HEK293T (cell line): ENCODE measurements at regions not wholly inside any gene's neighbourhood (a gene's known extent, or its start where the extent isn't known, plus 50 kb on each side); places are given as distances from the start of the nearest gene placed in this dataset.
"Not testable (repeated sequence)": the region's sequence is repeated elsewhere in the genome, so short reads cannot be mapped to it uniquely, and the experiment has no call there.

Source experiments
- CTCF ChIA-PET: fragments of 350-600 bp; formaldehyde crosslinking; extraction: SDS; loops from one replicate; lab custom pipeline; 2021; ENCODE audit warnings: antibody characterized with exemption, inconsistent platforms; lab: Yijun Ruan, JAX
- POLR2A ChIA-PET: fragments of 350-600 bp; formaldehyde crosslinking; extraction: SDS; loops from one replicate; lab custom pipeline; 2020; ENCODE audit warnings: antibody characterized with exemption, inconsistent platforms; lab: Yijun Ruan, JAX
- DNase-seq: peaks from one replicate; pipeline ENCODE4 v3.0.0; 2012; ENCODE audit warnings: mixed read lengths; ENCODE audit errors: extremely low spot score
- ARNT ChIP-seq: fragments of 450-650 bp; IDR thresholded peaks from 2 replicates; pipeline ENCODE4 v1.6.1; 2017; ENCODE audit warnings: mild to moderate bottlenecking
- BHLHE40 ChIP-seq: fragments of 450-650 bp; IDR thresholded peaks from 2 replicates; pipeline ENCODE4 v1.6.1; 2016; ENCODE audit warnings: mild to moderate bottlenecking, moderate library complexity, borderline replicate concordance
- CTBP1 ChIP-seq: fragments of 450-650 bp; IDR thresholded peaks from 2 replicates; pipeline ENCODE4 v1.6.1; 2016; ENCODE audit warnings: borderline replicate concordance
- ELF4 ChIP-seq: fragments of 450-650 bp; IDR thresholded peaks from 2 replicates; pipeline ENCODE4 v1.6.1; 2017; ENCODE audit warnings: antibody characterized with exemption
- FOXA1 ChIP-seq: fragments of 450-650 bp; IDR thresholded peaks from 2 replicates; pipeline ENCODE4 v1.6.1; 2016; ENCODE audit warnings: mild to moderate bottlenecking
- FOXK2 ChIP-seq: fragments of 450-650 bp; IDR thresholded peaks from 2 replicates; pipeline ENCODE4 v1.6.1; 2016; ENCODE audit warnings: mild to moderate bottlenecking
- FOXM1 ChIP-seq: fragments of 450-650 bp; IDR thresholded peaks from 2 replicates; pipeline ENCODE4 v1.6.1; 2017; ENCODE audit warnings: mild to moderate bottlenecking, borderline replicate concordance
- HDGF ChIP-seq: fragments of 450-650 bp; IDR thresholded peaks from 2 replicates; pipeline ENCODE4 v1.6.1; 2017; ENCODE audit warnings: antibody characterized with exemption, borderline replicate concordance
- L3MBTL2 ChIP-seq: fragments of 450-650 bp; conservative IDR thresholded peaks from 2 replicates; pipeline ENCODE4 v1.6.1; 2016; ENCODE audit warnings: mild to moderate bottlenecking
- LEF1 ChIP-seq: fragments of 450-650 bp; IDR thresholded peaks from 2 replicates; pipeline ENCODE4 v1.6.1; 2017; ENCODE audit warnings: mild to moderate bottlenecking, borderline replicate concordance
- NFRKB ChIP-seq: fragments of 450-650 bp; IDR thresholded peaks from 2 replicates; pipeline ENCODE4 v1.6.1; 2016; ENCODE audit warnings: mild to moderate bottlenecking, moderate library complexity
- PKNOX1 ChIP-seq: fragments of 450-650 bp; IDR thresholded peaks from 2 replicates; pipeline ENCODE4 v1.6.1; 2016
- SP1 ChIP-seq: fragments of 450-650 bp; IDR thresholded peaks from 2 replicates; pipeline ENCODE4 v1.6.1; 2017
- SUZ12 ChIP-seq: fragments of 450-650 bp; IDR thresholded peaks from 2 replicates; pipeline ENCODE4 v1.6.1; 2016; ENCODE audit warnings: mild to moderate bottlenecking
- TARDBP ChIP-seq: fragments of 450-650 bp; IDR thresholded peaks from 2 replicates; pipeline ENCODE4 v1.6.1; 2016
- ZNF384 ChIP-seq: fragments of 450-650 bp; IDR thresholded peaks from 2 replicates; pipeline ENCODE4 v1.6.1; 2016

DNA sequence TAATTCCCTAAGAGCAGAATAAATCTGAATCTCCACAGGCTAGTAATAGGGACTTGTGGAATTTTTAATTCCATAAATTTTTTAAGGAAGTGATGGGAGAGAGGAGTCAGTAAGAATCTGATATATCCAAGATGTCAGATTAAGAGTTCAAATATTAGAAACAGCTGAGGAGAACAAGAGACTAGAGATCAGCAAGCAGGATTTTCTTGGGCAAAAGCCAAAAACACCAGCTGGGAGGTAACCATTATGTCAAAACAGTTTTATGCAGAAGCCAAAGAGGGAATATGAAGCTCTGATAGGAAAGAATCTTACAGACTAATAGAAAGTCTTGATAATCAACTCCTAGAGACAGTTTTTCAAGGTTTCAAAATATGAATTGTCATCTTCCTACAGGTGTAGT lies 72.2 kb upstream of the RBPJ start:
- ChIA-PET CTCF (no interaction called here), POLR2A (no interaction called here)
- no peak for DNase-seq
- TF ChIP-seq ELF4: no peak
- no peak for TF ChIP-seq FOXA1
- no peak for TF ChIP-seq TARDBP
- TF ChIP-seq SUZ12: no peak
- no peak for TF ChIP-seq NFRKB
- TF ChIP-seq PKNOX1: no peak

- TF ChIP-seq ELF4 (no peak), NFRKB (no peak), L3MBTL2 (no peak), TARDBP (no peak), ZNF384 (no peak)
- ChIA-PET POLR2A (no interaction called here), CTCF (no interaction called here)
- no peak for DNase-seq
Observed at GRCh38 chr4:26252349-26253025, 68.3 kb upstream of the RBPJ start.

DNA sequence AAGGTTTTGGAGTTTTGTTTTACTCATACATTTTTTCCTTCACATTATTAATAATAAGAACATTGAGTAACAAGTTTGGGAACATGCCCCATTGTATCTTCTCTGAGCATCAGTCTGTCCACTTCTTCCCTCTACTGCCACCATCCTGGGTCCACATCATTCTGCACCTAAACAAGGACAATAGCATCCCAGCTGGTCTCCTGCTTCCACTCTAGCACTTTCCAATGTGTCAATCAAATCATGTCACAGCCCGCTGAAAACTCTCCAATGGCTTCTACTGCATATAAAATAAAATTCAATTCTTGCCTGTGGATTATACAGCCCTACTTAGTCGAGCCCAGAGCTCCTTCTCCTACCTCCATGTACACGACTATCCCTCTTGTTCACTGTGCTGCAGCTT lies 66.8 kb upstream of the RBPJ start:
- POLR2A ChIA-PET: no interaction called here
- no peak for DNase-seq
- CTCF ChIA-PET: interaction anchor here (0.5 kb wide), 1 partner anchor 872 kb away, joined by 4 read pairs; no protein-coding TSS in a partner anchor
- TF ChIP-seq FOXM1: no peak
- TF ChIP-seq PKNOX1: peak; percentile 64
- no peak for TF ChIP-seq ELF4
- no peak for TF ChIP-seq ZNF384

DNA sequence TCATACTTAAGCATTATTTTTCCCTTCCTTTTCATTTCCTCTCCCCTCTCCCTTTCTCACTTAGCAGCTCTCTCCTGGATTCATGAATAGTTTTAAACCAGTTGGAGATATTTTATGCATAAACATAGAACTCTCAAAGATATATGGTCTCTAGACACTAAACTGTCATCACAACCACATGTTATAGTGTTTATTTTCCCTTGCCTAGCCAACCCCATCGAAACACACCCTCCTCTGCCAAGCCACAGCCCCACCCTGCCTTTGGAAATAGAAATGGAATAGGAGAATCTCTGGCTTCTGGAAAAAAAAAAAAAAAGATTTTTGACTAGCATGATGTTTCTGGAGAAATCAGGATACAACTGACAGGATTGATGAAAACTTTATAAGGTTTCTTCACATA lies 64.8 kb upstream of the RBPJ start:
- DNase-seq: no peak
- POLR2A ChIA-PET: no interaction called here
- CTCF ChIA-PET: no interaction called here
- TF ChIP-seq TARDBP: no peak
- TF ChIP-seq FOXA1: no peak
- no peak for TF ChIP-seq SP1
- TF ChIP-seq FOXM1: no peak
- TF ChIP-seq NFRKB: no peak
- no peak for TF ChIP-seq CTBP1
- no peak for TF ChIP-seq LEF1
- no peak for TF ChIP-seq L3MBTL2
- TF ChIP-seq ARNT: no peak
- TF ChIP-seq ZNF384: no peak
- TF ChIP-seq BHLHE40: no peak
- no peak for TF ChIP-seq SUZ12
- no peak for TF ChIP-seq FOXK2
- no peak for TF ChIP-seq ELF4
- no peak for TF ChIP-seq PKNOX1
- TF ChIP-seq HDGF: no peak

DNA sequence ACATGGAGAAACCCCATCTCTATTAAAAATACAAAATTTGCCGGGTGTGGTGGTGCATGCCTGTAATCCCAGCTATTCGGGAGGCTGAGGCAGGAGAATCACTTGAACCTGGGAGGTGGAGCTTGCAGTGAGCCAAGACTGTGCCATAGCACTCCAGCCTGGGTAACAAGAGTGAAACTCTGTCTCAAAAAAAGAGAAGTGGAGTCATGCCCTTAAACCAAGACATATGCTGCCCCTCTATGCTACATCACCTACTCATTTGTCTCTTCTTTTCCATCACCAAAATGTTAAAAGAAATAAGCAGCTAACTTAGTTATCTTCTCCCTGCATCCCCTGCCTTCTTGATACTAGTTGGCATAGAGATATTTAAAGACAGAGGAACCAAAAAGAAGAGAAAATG lies 63.4 kb upstream of the RBPJ start:
- not testable (repeated sequence) for DNase-seq

DNA sequence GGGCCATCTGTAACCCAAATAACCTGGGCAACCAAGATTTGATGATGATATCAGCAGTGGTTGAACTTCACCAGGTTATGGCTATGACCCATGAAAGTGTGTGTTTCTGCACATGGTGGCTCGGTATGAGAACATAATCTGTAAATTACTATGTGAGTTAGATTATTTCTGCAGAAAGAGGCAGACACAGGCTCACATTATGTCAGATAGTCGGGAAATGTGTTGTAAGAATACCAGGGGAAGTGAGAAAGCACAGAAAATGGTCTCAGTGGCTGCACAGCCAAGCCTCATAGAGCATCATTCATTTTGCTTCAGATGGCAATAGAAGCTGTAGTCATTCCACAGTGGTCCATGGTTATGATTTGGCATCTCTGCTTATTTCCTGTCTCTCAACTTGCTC lies 63.0 kb upstream of the RBPJ start:
- CTCF ChIA-PET: no interaction called here
- POLR2A ChIA-PET: no interaction called here
- no peak for TF ChIP-seq ARNT
- no peak for TF ChIP-seq LEF1
- TF ChIP-seq ZNF384: no peak
- no peak for TF ChIP-seq SP1
- no peak for TF ChIP-seq SUZ12
- TF ChIP-seq FOXK2: no peak
- TF ChIP-seq FOXA1: no peak
- TF ChIP-seq L3MBTL2: no peak
- no peak for TF ChIP-seq BHLHE40
- TF ChIP-seq ELF4: no peak
- TF ChIP-seq TARDBP: no peak
- no peak for TF ChIP-seq PKNOX1
- no peak for TF ChIP-seq CTBP1
- no peak for TF ChIP-seq FOXM1
- no peak for TF ChIP-seq HDGF
- no peak for TF ChIP-seq NFRKB
- DNase-seq: no peak

More for the DNA sequence above, 63.4 kb upstream of the RBPJ start:
- CTCF ChIA-PET, POLR2A ChIA-PET: not testable (repeated sequence)

GRCh38 chr4:26260571-26260970 lies 60.2 kb upstream of the RBPJ start:
- ChIA-PET CTCF (no interaction called here), POLR2A (no interaction called here)
- no peak for DNase-seq
- TF ChIP-seq SUZ12 (no peak), FOXK2 (no peak), ARNT (no peak), FOXM1 (no peak), ZNF384 (no peak), TARDBP (no peak), HDGF (no peak), LEF1 (no peak), FOXA1 (no peak), BHLHE40 (no peak), CTBP1 (no peak), PKNOX1 (no peak), ELF4 (no peak), SP1 (no peak), NFRKB (no peak)
